CD14-positive monocyte (primary cell): ENCODE measurements at regions not wholly inside any gene's neighbourhood (a gene's known extent, or its start where the extent isn't known, plus 50 kb on each side); places are given as distances from the start of the nearest gene placed in this dataset.

Source experiments
- DNase-seq, 3 donors: peaks; one replicate each; pipeline ENCODE4 v3.0.0-alpha.2; 2011 to 2022
- H2AFZ ChIP-seq: 2 replicates; pipeline ENCODE4 v1.6.0; 2012; ENCODE audit warnings: mild to moderate bottlenecking, low read depth, low read length, inconsistent platforms; ENCODE audit not compliant: insufficient read depth, poor library complexity, severe bottlenecking
- H3K27ac ChIP-seq, 2 donors: 1 replicate in 1 of 2; 2 replicates in 1 of 2; pipeline ENCODE4 v1.5.1; 2012 to 2013; ENCODE audit warnings: low read length in 2 of 2, control low read depth in 1 of 2, inconsistent platforms in 1 of 2, low read depth in 1 of 2, mild to moderate bottlenecking in 1 of 2
- H3K27me3 ChIP-seq, 2 donors: one replicate each; pipeline versions ENCODE4 v1.6.0 to v1.6.1; 2011 to 2013; ENCODE audit warnings: low read length in 2 of 2; ENCODE audit not compliant: control insufficient read depth in 2 of 2, insufficient read depth in 2 of 2
- H3K36me3 ChIP-seq, 2 donors: replicated peaks in 1 of 2; 1 replicate in 1 of 2; 2 replicates in 1 of 2; pipeline versions ENCODE4 v1.5.1 to v1.6.1; 2012 to 2013; ENCODE audit warnings: low read length in 2 of 2, control low read depth in 1 of 2, inconsistent platforms in 1 of 2, mild to moderate bottlenecking in 1 of 2; ENCODE audit not compliant: insufficient read depth in 2 of 2, control insufficient read depth in 1 of 2
- H3K4me1 ChIP-seq, 2 donors: 1 replicate in 1 of 2; 2 replicates in 1 of 2; pipeline versions ENCODE4 v1.5.1 to v1.6.1; 2012 to 2013; ENCODE audit warnings: low read length in 2 of 2, control low read depth in 1 of 2, inconsistent platforms in 1 of 2, mild to moderate bottlenecking in 1 of 2, moderate library complexity in 1 of 2; ENCODE audit not compliant: insufficient read depth in 2 of 2, control insufficient read depth in 1 of 2
- H3K4me2 ChIP-seq: replicated peaks from 2 replicates; pipeline ENCODE3; 2012; ENCODE audit warnings: low read length, moderate library complexity, mild to moderate bottlenecking; ENCODE audit not compliant: poor library complexity, severe bottlenecking; ENCODE audit errors: extremely low read depth
- H3K4me3 ChIP-seq, 3 experiments: fragments of 200-600 bp in 1 of 3; sonication (generic) in 1 of 3; replicated peaks in 1 of 3; 1 replicate in 2 of 3; 2 replicates in 1 of 3; pipeline ENCODE4 v1.5.1; 2011 to 2013; ENCODE audit warnings: low read length in 3 of 3, mild to moderate bottlenecking in 3 of 3, control low read depth in 2 of 3, low read depth in 2 of 3, inconsistent platforms in 1 of 3, moderate library complexity in 1 of 3
- H3K79me2 ChIP-seq: 2 replicates; pipeline ENCODE4 v1.6.0; 2012; ENCODE audit warnings: mild to moderate bottlenecking, control low read depth, inconsistent platforms, low read length, moderate library complexity; ENCODE audit not compliant: insufficient read depth
- H3K9ac ChIP-seq: 2 replicates; pipeline ENCODE4 v1.6.0; 2017; ENCODE audit warnings: low read length, mild to moderate bottlenecking; ENCODE audit not compliant: insufficient read depth, poor library complexity, severe bottlenecking
- H3K9me3 ChIP-seq, 2 donors: replicated peaks in 1 of 2; 1 replicate in 1 of 2; 2 replicates in 1 of 2; pipeline versions ENCODE4 v1.5.1 to v1.6.1; 2012 to 2013; ENCODE audit warnings: low read length in 2 of 2, control low read depth in 1 of 2; ENCODE audit not compliant: control insufficient read depth in 1 of 2, insufficient read depth in 1 of 2
- H4K20me1 ChIP-seq: 2 replicates; pipeline ENCODE4 v1.6.0; 2012; ENCODE audit warnings: mild to moderate bottlenecking, low read length, control low read depth, moderate library complexity; ENCODE audit not compliant: insufficient read depth
- H3K27ac Mint-ChIP-seq, 7 donors: one replicate each; pipeline ENCODE4 v1.8.0; 2020; ENCODE audit warnings: mild to moderate bottlenecking in 7 of 7, mixed read lengths in 7 of 7, moderate library complexity in 6 of 7, inconsistent platforms in 2 of 7
- H3K27me3 Mint-ChIP-seq, 3 donors: one replicate each; pipeline ENCODE4 v1.8.0; 2021 to 2022; ENCODE audit warnings: low read depth in 3 of 3, mild to moderate bottlenecking in 3 of 3, mixed read lengths in 3 of 3, moderate library complexity in 3 of 3, inconsistent platforms in 1 of 3
- H3K36me3 Mint-ChIP-seq, 2 donors: one replicate each; pipeline ENCODE4 v1.8.0; 2020; ENCODE audit warnings: mixed read lengths in 2 of 2, inconsistent platforms in 1 of 2, mild to moderate bottlenecking in 1 of 2
- H3K4me1 Mint-ChIP-seq: one replicate; pipeline ENCODE4 v1.8.0; 2020; ENCODE audit warnings: mild to moderate bottlenecking, mixed read lengths
- H3K4me3 Mint-ChIP-seq, 2 donors: one replicate each; pipeline ENCODE4 v1.8.0; 2020; ENCODE audit warnings: mild to moderate bottlenecking in 2 of 2, mixed read lengths in 2 of 2, moderate library complexity in 1 of 2
- H3K9me3 Mint-ChIP-seq, 7 donors: one replicate each; pipeline ENCODE4 v1.8.0; 2020 to 2022; ENCODE audit warnings: mixed read lengths in 7 of 7, mild to moderate bottlenecking in 6 of 7, moderate library complexity in 6 of 7, inconsistent platforms in 2 of 7
- CTCF ChIP-seq: fragments of 200-600 bp; IDR thresholded peaks from one replicate; pipeline ENCODE4 v1.8.0; 2022; ENCODE audit warnings: antibody characterized with exemption, mild to moderate bottlenecking
- WGBS: methylation state at CpG from one replicate; pipeline ENCODE4 v1.1.5; 2013; ENCODE audit warnings: missing lambda C conversion rate; ENCODE audit not compliant: insufficient coverage; 5-methylcytosine and 5-hydroxymethylcytosine counted together
- intact Hi-C, 2 donors: fragments of 100-400 bp; cut with micrococcal nuclease; formaldehyde crosslinking; loops; one replicate each; pipeline versions ENCODE4 v1.15.0 to v1.15.1; 2023

- Mint-ChIP-seq H3K4me3 (no peak overlapping the region), H3K36me3 (no peaks in the 10 kb centered on the region), H3K27me3 (no peaks in the 10 kb centered on the region), H3K9me3 (peaks cover 0 to 4% (median 0%) of the 10 kb centered on the region in 7 donors), H3K27ac (no peak overlapping the region), H3K4me1 (no peaks in the 10 kb centered on the region)
- no peak for TF ChIP-seq CTCF
- Histone ChIP-seq H3K4me2 (no peak overlapping the region), H3K79me2 (no peaks in the 10 kb centered on the region), H3K9me3 (peaks cover 0 to 3% of the 10 kb centered on the region in 2 donors), H3K9ac (no peak overlapping the region), H3K4me3 (no peak overlapping the region), H3K27me3 (no peaks in the 10 kb centered on the region), H3K27ac (no peak overlapping the region), H4K20me1 (no peaks in the 10 kb centered on the region), H3K4me1 (no peaks in the 10 kb centered on the region), H2AFZ (no peak overlapping the region), H3K36me3 (no peaks in the 10 kb centered on the region)
- no CpG with 5 or more reads among the region's 2 CpGs for WGBS
- intact Hi-C loops: no loop called here
- no peak for DNase-seq
These were observed 383.9 kb downstream of the DCAF12L2 start for GRCh38 chrX:125782184-125782583.

DNA sequence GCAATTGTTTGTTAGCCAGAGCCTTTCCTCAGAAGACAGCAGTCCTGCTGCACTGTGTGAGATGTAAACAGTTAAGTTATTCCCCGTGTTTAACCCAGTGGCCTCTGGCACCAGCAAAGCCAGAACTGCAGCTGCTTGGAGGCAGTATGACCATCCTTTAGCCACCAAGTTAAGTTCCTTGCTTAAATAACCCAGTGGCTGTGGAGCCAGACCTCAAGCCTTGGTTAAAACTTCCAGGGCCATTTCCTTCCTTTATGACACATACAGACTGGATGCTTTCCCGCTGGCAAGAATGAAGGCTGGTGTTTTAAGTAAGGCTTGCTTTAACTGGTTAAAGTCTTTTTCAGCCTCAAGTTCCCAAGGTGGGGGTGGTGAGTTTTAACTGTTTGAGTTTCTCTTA, 379.8 kb downstream of the DCAF12L2 start:
- Histone ChIP-seq H3K27ac (no peak overlapping the region), H3K4me2 (no peak overlapping the region), H4K20me1 (no peaks in the 10 kb centered on the region), H3K4me3 (no peak overlapping the region), H3K4me1 (no peaks in the 10 kb centered on the region), H3K9ac (no peak overlapping the region), H3K27me3 (no peaks in the 10 kb centered on the region), H3K36me3 (no peaks in the 10 kb centered on the region), H3K9me3 (peaks cover 0 to 3% of the 10 kb centered on the region in 2 donors), H2AFZ (no peak overlapping the region), H3K79me2 (no peaks in the 10 kb centered on the region)
- TF ChIP-seq CTCF: no peak
- Mint-ChIP-seq H3K4me3 (no peak overlapping the region), H3K27me3 (no peaks in the 10 kb centered on the region), H3K27ac (no peak overlapping the region), H3K4me1 (no peaks in the 10 kb centered on the region), H3K36me3 (no peaks in the 10 kb centered on the region), H3K9me3 (peaks cover 0 to 5% (median 0%) of the 10 kb centered on the region in 7 donors)
- intact Hi-C loops: no loop called here
- WGBS: no CpG with 5 or more reads among the region's 2 CpGs
- no peak for DNase-seq
